AG10803 (cell line): ENCODE measurements at regions not wholly inside any gene's neighbourhood (a gene's known extent, or its start where the extent isn't known, plus 50 kb on each side); places are given as distances from the start of the nearest gene placed in this dataset.

Source experiments
- DNase-seq: peaks from one replicate; pipeline ENCODE4 v3.0.0; 2010; ENCODE audit warnings: low read depth
- H3K4me3 ChIP-seq: 2 replicates; pipeline ENCODE4 v1.5.1; 2011; ENCODE audit warnings: mild to moderate bottlenecking, low read length, control low read depth
- TF ChIP-seq, protein P1 (sequence below): conservative IDR thresholded peaks from 2 replicates; pipeline ENCODE4 v1.5.1; 2011; ENCODE audit warnings: mild to moderate bottlenecking, low read length, control low read depth, inconsistent platforms

DNA sequence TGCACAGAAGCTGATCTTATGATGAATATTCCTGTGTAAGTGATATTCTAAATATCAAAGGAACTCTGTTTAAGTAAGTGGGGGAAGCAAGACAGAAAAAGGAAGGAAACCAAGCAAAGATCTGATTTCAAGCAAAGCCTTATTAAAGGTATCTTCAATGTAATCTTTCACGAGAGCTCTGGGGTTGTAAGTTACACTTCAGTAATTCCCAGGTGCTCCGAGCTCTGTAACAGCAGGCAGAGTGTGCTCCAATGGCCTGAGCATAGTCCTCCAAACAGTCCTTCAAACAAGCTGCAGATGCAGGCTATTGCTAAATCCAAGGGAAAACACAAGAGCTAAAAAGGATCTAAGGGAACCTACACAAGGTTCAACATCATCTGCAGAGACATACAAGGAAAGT lies 949.7 kb upstream of the TMPRSS15 start:
- TF ChIP-seq, protein P1, sequence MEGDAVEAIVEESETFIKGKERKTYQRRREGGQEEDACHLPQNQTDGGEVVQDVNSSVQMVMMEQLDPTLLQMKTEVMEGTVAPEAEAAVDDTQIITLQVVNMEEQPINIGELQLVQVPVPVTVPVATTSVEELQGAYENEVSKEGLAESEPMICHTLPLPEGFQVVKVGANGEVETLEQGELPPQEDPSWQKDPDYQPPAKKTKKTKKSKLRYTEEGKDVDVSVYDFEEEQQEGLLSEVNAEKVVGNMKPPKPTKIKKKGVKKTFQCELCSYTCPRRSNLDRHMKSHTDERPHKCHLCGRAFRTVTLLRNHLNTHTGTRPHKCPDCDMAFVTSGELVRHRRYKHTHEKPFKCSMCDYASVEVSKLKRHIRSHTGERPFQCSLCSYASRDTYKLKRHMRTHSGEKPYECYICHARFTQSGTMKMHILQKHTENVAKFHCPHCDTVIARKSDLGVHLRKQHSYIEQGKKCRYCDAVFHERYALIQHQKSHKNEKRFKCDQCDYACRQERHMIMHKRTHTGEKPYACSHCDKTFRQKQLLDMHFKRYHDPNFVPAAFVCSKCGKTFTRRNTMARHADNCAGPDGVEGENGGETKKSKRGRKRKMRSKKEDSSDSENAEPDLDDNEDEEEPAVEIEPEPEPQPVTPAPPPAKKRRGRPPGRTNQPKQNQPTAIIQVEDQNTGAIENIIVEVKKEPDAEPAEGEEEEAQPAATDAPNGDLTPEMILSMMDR = no peak
- DNase-seq = no peak
- H3K4me3 ChIP-seq = no peak overlapping the region

DNA sequence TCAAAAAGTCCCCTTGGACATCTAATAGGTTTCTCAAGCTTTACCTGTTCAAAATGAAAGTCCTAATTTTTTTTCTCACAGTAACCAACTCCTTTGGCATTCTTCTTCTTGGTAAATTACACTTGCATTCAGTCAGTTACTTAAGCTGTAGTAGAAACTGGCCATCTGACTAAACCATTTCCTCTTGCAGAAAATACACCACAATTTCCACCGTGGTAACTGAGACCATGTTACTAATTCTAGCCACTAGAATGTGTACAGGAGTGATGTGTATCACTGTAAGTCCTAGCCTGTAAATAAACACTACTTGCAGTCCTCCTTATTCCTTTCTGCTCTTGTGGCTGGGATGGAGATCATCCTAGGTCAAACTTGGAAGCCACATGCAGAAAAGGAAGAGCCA lies 965.4 kb upstream of the TMPRSS15 start:
- DNase-seq = no peak
- TF ChIP-seq, protein P1 = no peak
- no peak overlapping the region for H3K4me3 ChIP-seq

DNA sequence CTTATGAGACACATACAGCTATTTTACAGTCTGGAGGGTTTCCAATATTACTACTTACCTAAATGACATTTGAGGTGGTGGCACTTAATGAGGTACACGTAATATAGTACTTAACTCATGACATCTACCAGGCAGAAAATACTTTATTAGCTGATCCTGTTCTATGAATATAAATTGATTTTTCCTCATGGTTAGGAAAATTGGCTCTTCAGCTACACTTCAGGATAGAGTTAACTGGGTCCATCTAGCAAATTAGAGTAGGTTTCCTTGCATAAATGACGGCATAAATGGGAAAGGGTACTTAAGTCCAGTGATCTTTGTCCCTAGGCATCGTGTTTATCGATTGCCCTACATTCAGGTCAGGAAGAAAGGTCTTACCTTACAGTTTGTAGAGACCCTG lies 988.8 kb upstream of the TMPRSS15 start:
- no peak for DNase-seq
- TF ChIP-seq, protein P1 = no peak

DNA sequence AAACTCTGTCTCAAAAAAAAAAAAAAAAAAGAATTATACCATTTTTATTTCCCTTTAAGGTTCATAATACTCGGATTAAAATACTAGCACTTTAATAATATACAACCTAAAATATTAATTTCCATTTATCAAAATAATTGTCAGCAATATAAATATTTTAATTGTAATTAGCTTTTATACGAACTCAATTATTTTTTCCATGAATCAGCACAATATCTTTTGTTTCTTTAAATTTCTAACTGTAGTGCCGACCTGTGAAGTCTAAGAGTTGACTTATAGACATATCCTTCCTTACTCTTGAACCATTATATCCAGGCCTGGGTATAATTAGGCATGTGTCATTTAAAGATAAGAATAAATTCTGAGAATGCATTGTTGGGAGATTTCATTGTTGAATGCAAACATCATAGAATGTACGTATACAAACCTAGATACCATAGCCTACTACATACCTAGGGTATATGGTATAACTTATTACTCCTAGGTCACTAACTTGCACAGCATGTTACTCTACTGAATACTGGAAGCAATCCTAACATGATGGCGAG lies 996.7 kb upstream of the TMPRSS15 start:
- DNase-seq = no peak
- TF ChIP-seq, protein P1 = no peak
- no peak overlapping the region for H3K4me3 ChIP-seq

More for the DNA sequence above, 988.8 kb upstream of the TMPRSS15 start:
- H3K4me3 ChIP-seq = no peak overlapping the region

DNA sequence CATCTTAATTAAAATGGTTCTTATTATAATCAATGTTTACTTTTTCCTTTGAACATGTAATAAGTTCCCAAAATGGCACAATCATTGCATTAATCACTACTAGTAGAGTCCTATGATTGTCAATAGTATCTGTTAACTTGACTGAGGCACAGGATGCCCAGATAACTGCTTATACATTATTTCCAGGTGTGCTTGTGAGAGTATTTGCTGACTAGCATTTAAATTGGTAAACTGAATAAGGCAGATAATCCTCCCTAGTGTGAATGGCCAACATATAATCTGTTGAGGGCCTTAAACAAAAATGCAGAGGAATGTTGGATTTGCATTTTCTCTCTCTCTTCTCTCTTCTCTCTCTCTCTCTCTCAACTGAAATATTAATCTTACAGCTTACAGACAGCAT lies 999.3 kb upstream of the TMPRSS15 start:
- TF ChIP-seq, protein P1 = no peak
- no peak for DNase-seq
- no peak overlapping the region for H3K4me3 ChIP-seq

DNA sequence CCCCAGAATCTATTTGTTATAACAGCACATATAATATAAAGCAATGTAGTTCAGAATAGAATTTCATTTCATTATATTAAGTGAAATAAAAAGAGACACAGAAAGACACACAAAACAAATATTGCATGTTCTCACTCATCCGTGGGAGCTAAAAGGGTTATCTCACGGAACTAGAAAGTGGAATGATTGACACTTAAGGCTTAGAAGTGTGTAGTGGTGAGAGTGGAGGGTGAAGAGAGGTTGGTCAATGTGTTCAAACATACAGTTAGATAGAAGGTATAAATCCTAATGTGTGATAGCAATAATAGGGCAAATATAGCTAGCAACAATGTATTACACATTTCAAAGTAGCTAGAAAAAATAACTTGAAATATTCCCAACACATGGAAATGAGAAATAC lies 1001.7 kb upstream of the TMPRSS15 start:
- TF ChIP-seq, protein P1 = no peak
- no peak for DNase-seq
- H3K4me3 ChIP-seq = no peak overlapping the region

DNA sequence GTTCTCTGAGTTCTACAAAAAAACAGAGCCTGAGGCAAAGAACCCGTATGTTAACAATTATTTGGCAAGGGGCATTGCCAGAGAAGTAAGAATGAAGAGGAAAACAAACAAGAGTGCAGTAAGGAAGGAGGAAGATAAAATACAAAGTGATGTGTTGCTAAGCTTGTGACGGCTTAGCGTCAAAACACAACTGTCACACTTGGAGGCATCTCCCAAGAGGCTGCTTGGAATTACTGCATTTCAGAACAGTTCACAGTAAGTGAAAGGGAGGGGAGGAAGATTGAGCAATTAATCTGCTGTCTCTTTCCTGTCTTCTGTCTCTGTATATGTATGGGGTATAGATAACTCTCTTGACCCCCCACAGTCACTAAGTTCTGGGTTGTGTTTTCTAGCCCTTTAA lies 1017.0 kb upstream of the TMPRSS15 start:
- TF ChIP-seq, protein P1 = no peak
- no peak for DNase-seq
- no peak overlapping the region for H3K4me3 ChIP-seq
